NCI-H69 (cell line): ENCODE measurements at regions not wholly inside any gene's neighbourhood (a gene's known extent, or its start where the extent isn't known, plus 50 kb on each side); places are given as distances from the start of the nearest gene placed in this dataset.
A peak's percentile ranks its signal among the peaks of the same experiment; 100 is the strongest.
"Not testable (repeated sequence)": the region's sequence is repeated elsewhere in the genome, so short reads cannot be mapped to it uniquely, and the experiment has no call there.

ENCODE experiments used
- DNase-seq: peaks from one replicate; lab custom pipeline; 2025; lab: John Stamatoyannopoulos, UW

GRCh38 chr2:226164512-226164911, 635.1 kb downstream of the IRS1 start:
- DNase-seq, result no peak

- not testable (repeated sequence) for DNase-seq
Observed at GRCh38 chr2:226160617-226161016, 639.0 kb downstream of the IRS1 start.

- DNase-seq, result no peak
Observed at GRCh38 chr2:226159875-226160479, 639.6 kb downstream of the IRS1 start.

- DNase-seq, result no peak
Observed at GRCh38 chr2:226158940-226159339, 640.7 kb downstream of the IRS1 start.

- DNase-seq, result no peak
Observed at GRCh38 chr2:226158229-226158628, 641.4 kb downstream of the IRS1 start.

- DNase-seq, result peak; percentile 94
Observed at GRCh38 chr2:226155093-226155875, 644.3 kb downstream of the IRS1 start.

- DNase-seq, result peak; percentile 55
Observed at GRCh38 chr2:226154610-226155009, 645.0 kb downstream of the IRS1 start.

GRCh38 chr2:226153553-226153952, 646.1 kb downstream of the IRS1 start:
- peak; percentile 65 for DNase-seq

GRCh38 chr2:226151157-226151556, 648.5 kb downstream of the IRS1 start:
- DNase-seq, result peak; percentile 86

- DNase-seq, result no peak
Observed at GRCh38 chr2:226143091-226143490, 656.5 kb downstream of the IRS1 start.

GRCh38 chr2:226142463-226142862, 657.2 kb downstream of the IRS1 start:
- DNase-seq, result no peak

GRCh38 chr2:226140594-226140993, 659.0 kb downstream of the IRS1 start:
- DNase-seq, result no peak

GRCh38 chr2:226139759-226140158, 659.9 kb downstream of the IRS1 start:
- no peak for DNase-seq

GRCh38 chr2:226137201-226137811, 662.3 kb downstream of the IRS1 start:
- DNase-seq, result no peak

GRCh38 chr2:226136739-226137138, 662.9 kb downstream of the IRS1 start:
- DNase-seq, result no peak

GRCh38 chr2:226135861-226136548, 663.6 kb downstream of the IRS1 start:
- DNase-seq, result no peak

GRCh38 chr2:226132323-226133215, 667.1 kb downstream of the IRS1 start:
- no peak for DNase-seq

GRCh38 chr2:226131299-226131784, 668.3 kb downstream of the IRS1 start:
- peak; percentile 71 for DNase-seq

GRCh38 chr2:226130192-226130591, 669.4 kb downstream of the IRS1 start:
- DNase-seq, result no peak

GRCh38 chr2:226127682-226128081, 671.9 kb downstream of the IRS1 start:
- no peak for DNase-seq

- no peak for DNase-seq
Observed at GRCh38 chr2:226126104-226126503, 673.5 kb downstream of the IRS1 start.
